GM18517 (cell line): ENCODE measurements at regions not wholly inside any gene's neighbourhood (a gene's known extent, or its start where the extent isn't known, plus 50 kb on each side); places are given as distances from the start of the nearest gene placed in this dataset.

Experiments
- ATAC-seq: cut with Tn5 transposase; IDR thresholded peaks from one replicate; pipeline ENCODE4 v1.9.1; 2021; ENCODE audit warnings: mild to moderate bottlenecking, moderate library complexity; ENCODE audit not compliant: unreplicated experiment

- ATAC-seq = no peak
These were observed 257.1 kb downstream of the BCL11A start for GRCh38 chr2:60296219-60296955.

GRCh38 chr2:60295636-60295962 lies 257.9 kb downstream of the BCL11A start:
- no peak for ATAC-seq

GRCh38 chr2:60294901-60295635 lies 258.4 kb downstream of the BCL11A start:
- no peak for ATAC-seq

GRCh38 chr2:60292242-60292641 lies 261.2 kb downstream of the BCL11A start:
- no peak for ATAC-seq

- no peak for ATAC-seq
These were observed 262.9 kb downstream of the BCL11A start for GRCh38 chr2:60290509-60290908.

GRCh38 chr2:60285626-60286316 lies 267.7 kb downstream of the BCL11A start:
- no peak for ATAC-seq

GRCh38 chr2:60283626-60284025 lies 269.8 kb downstream of the BCL11A start:
- ATAC-seq = no peak

GRCh38 chr2:60282886-60283285 lies 270.6 kb downstream of the BCL11A start:
- no peak for ATAC-seq

GRCh38 chr2:60281730-60282129 lies 271.7 kb downstream of the BCL11A start:
- ATAC-seq = no peak

- ATAC-seq = no peak
These were observed 273.2 kb downstream of the BCL11A start for GRCh38 chr2:60280238-60280637.

GRCh38 chr2:60278906-60279305 lies 274.5 kb downstream of the BCL11A start:
- no peak for ATAC-seq

GRCh38 chr2:60275958-60276357 lies 277.5 kb downstream of the BCL11A start:
- ATAC-seq = no peak

- no peak for ATAC-seq
These were observed 279.6 kb downstream of the BCL11A start for GRCh38 chr2:60273836-60274235.

GRCh38 chr2:60271713-60272112 lies 281.7 kb downstream of the BCL11A start:
- ATAC-seq = no peak

- ATAC-seq = no peak
These were observed 282.3 kb downstream of the BCL11A start for GRCh38 chr2:60271131-60271530.

GRCh38 chr2:60268661-60269060 lies 284.8 kb downstream of the BCL11A start:
- ATAC-seq = no peak

- no peak for ATAC-seq
These were observed 285.4 kb downstream of the BCL11A start for GRCh38 chr2:60268032-60268431.

GRCh38 chr2:60267122-60267521 lies 286.3 kb downstream of the BCL11A start:
- no peak for ATAC-seq

GRCh38 chr2:60262178-60262577 lies 291.3 kb downstream of the BCL11A start:
- ATAC-seq = no peak

- ATAC-seq = no peak
These were observed 292.7 kb downstream of the BCL11A start for GRCh38 chr2:60260639-60261296.

- no peak for ATAC-seq
These were observed 293.7 kb downstream of the BCL11A start for GRCh38 chr2:60259781-60260180.
